ENCODE measurements at regions not wholly inside any gene's neighbourhood (a gene's known extent, or its start where the extent isn't known, plus 50 kb on each side); places are given as distances from the start of the nearest gene placed in this dataset.

- Mint-ChIP-seq H3K27me3 (peaks cover 2% of the 10 kb centered on the region), H3K36me3 (no peaks in the 10 kb centered on the region), H3K27ac (no peak overlapping the region), H3K4me1 (ENCODE audit: low read depth) (no peaks in the 10 kb centered on the region), H3K9me3 (no peaks in the 10 kb centered on the region), H3K4me3 (no peak overlapping the region)
- ChIA-PET POLR2A (no interaction called here), CTCF (no interaction called here)
- no peak for DNase-seq
- intact Hi-C loops (cut with micrococcal nuclease): no loop called here
These were observed 180.8 kb downstream of the KLHL28 start for GRCh38 chr14:44780989-44781388.

GRCh38 chr14:44778604-44779003 lies 183.1 kb downstream of the KLHL28 start:
- ChIA-PET POLR2A (no interaction called here), CTCF (no interaction called here)
- Mint-ChIP-seq H3K4me1 (ENCODE audit: low read depth) (no peaks in the 10 kb centered on the region), H3K9me3 (no peaks in the 10 kb centered on the region), H3K27ac (no peak overlapping the region), H3K4me3 (no peak overlapping the region), H3K27me3 (no peaks in the 10 kb centered on the region), H3K36me3 (no peaks in the 10 kb centered on the region)
- intact Hi-C loops (cut with micrococcal nuclease): no loop called here
- no peak for DNase-seq

- POLR2A ChIA-PET: no interaction called here
- CTCF ChIA-PET: no interaction called here
- no peak for DNase-seq
- no peaks in the 10 kb centered on the region for H3K4me1 Mint-ChIP-seq (ENCODE audit: low read depth)
- H3K27ac Mint-ChIP-seq: no peak overlapping the region
- intact Hi-C loops (cut with micrococcal nuclease): no loop called here
- H3K27me3 Mint-ChIP-seq: peaks cover 3% of the 10 kb centered on the region
- no peaks in the 10 kb centered on the region for H3K36me3 Mint-ChIP-seq
- H3K9me3 Mint-ChIP-seq: no peaks in the 10 kb centered on the region
- H3K4me3 Mint-ChIP-seq: no peak overlapping the region
These were observed 184.2 kb downstream of the KLHL28 start for GRCh38 chr14:44777584-44777983.

- ChIA-PET CTCF (no interaction called here), POLR2A (no interaction called here)
These were observed 186.5 kb downstream of the KLHL28 start for GRCh38 chr14:44775248-44775647.

GRCh38 chr14:44774396-44774795 lies 187.4 kb downstream of the KLHL28 start:
- CTCF ChIA-PET: no interaction called here
- no peak for DNase-seq

More at GRCh38 chr14:44775248-44775647, 186.5 kb downstream of the KLHL28 start:
- Mint-ChIP-seq H3K4me1 (ENCODE audit: low read depth) (no peaks in the 10 kb centered on the region), H3K27me3 (peaks cover 3% of the 10 kb centered on the region), H3K27ac (no peak overlapping the region), H3K4me3 (no peak overlapping the region), H3K36me3 (no peaks in the 10 kb centered on the region), H3K9me3 (no peaks in the 10 kb centered on the region)
- intact Hi-C loops (cut with micrococcal nuclease): no loop called here
- DNase-seq: no peak

GRCh38 chr14:44771496-44771895 lies 190.3 kb downstream of the KLHL28 start:
- Mint-ChIP-seq H3K9me3 (no peaks in the 10 kb centered on the region), H3K4me1 (ENCODE audit: low read depth) (peaks cover 8% of the 10 kb centered on the region), H3K4me3 (no peak overlapping the region), H3K36me3 (no peaks in the 10 kb centered on the region), H3K27ac (no peak overlapping the region), H3K27me3 (peaks cover 8% of the 10 kb centered on the region)
- no peak for DNase-seq
- intact Hi-C loops (cut with micrococcal nuclease): no loop called here
- ChIA-PET POLR2A (no interaction called here), CTCF (no interaction called here)

More at GRCh38 chr14:44774396-44774795, 187.4 kb downstream of the KLHL28 start:
- peaks cover 6% of the 10 kb centered on the region for H3K27me3 Mint-ChIP-seq
- no peak overlapping the region for H3K4me3 Mint-ChIP-seq
- no peaks in the 10 kb centered on the region for H3K4me1 Mint-ChIP-seq (ENCODE audit: low read depth)
- no peaks in the 10 kb centered on the region for H3K9me3 Mint-ChIP-seq
- H3K36me3 Mint-ChIP-seq: no peaks in the 10 kb centered on the region
- H3K27ac Mint-ChIP-seq: no peak overlapping the region
- POLR2A ChIA-PET: no interaction called here
- intact Hi-C loops (cut with micrococcal nuclease): no loop called here

GRCh38 chr14:44770201-44770600 lies 191.5 kb downstream of the KLHL28 start:
- no peak overlapping the region for H3K4me3 Mint-ChIP-seq
- no peak for DNase-seq
- no peaks in the 10 kb centered on the region for H3K36me3 Mint-ChIP-seq
- ChIA-PET CTCF (no interaction called here), POLR2A (no interaction called here)
- peaks cover 8% of the 10 kb centered on the region for H3K4me1 Mint-ChIP-seq (ENCODE audit: low read depth)
- H3K9me3 Mint-ChIP-seq: no peaks in the 10 kb centered on the region
- intact Hi-C loops (cut with micrococcal nuclease): no loop called here
- H3K27me3 Mint-ChIP-seq: peaks cover 12% of the 10 kb centered on the region
- H3K27ac Mint-ChIP-seq: no peak overlapping the region

- H3K36me3 Mint-ChIP-seq: no peaks in the 10 kb centered on the region
- no peaks in the 10 kb centered on the region for H3K9me3 Mint-ChIP-seq
- DNase-seq: no peak
- peaks cover 8% of the 10 kb centered on the region for H3K4me1 Mint-ChIP-seq (ENCODE audit: low read depth)
- intact Hi-C loops (cut with micrococcal nuclease): no loop called here
- H3K27ac Mint-ChIP-seq: no peak overlapping the region
- ChIA-PET POLR2A (no interaction called here), CTCF (no interaction called here)
- peaks cover 12% of the 10 kb centered on the region for H3K27me3 Mint-ChIP-seq
- no peak overlapping the region for H3K4me3 Mint-ChIP-seq
These were observed 192.8 kb downstream of the KLHL28 start for GRCh38 chr14:44768935-44769334.

- intact Hi-C loops (cut with micrococcal nuclease): no loop called here
- no peak overlapping the region for H3K27ac Mint-ChIP-seq
- H3K36me3 Mint-ChIP-seq: no peaks in the 10 kb centered on the region
- H3K27me3 Mint-ChIP-seq: peaks cover 9% of the 10 kb centered on the region
- no peak for DNase-seq
- peaks cover 8% of the 10 kb centered on the region for H3K4me1 Mint-ChIP-seq (ENCODE audit: low read depth)
- CTCF ChIA-PET: no interaction called here
- no peaks in the 10 kb centered on the region for H3K9me3 Mint-ChIP-seq
- no peak overlapping the region for H3K4me3 Mint-ChIP-seq
- POLR2A ChIA-PET: no interaction called here
These were observed 194.0 kb downstream of the KLHL28 start for GRCh38 chr14:44767646-44768173.

GRCh38 chr14:44766285-44766684 lies 195.5 kb downstream of the KLHL28 start:
- ChIA-PET CTCF (no interaction called here), POLR2A (no interaction called here)
- Mint-ChIP-seq H3K36me3 (no peaks in the 10 kb centered on the region), H3K27ac (no peak overlapping the region), H3K4me1 (ENCODE audit: low read depth) (peaks cover 8% of the 10 kb centered on the region), H3K27me3 (peaks cover 10% of the 10 kb centered on the region), H3K4me3 (no peak overlapping the region), H3K9me3 (no peaks in the 10 kb centered on the region)
- intact Hi-C loops (cut with micrococcal nuclease): no loop called here
- DNase-seq: no peak

- Mint-ChIP-seq H3K4me1 (ENCODE audit: low read depth) (peaks cover 3% of the 10 kb centered on the region), H3K27ac (no peak overlapping the region), H3K36me3 (no peaks in the 10 kb centered on the region), H3K4me3 (no peak overlapping the region), H3K27me3 (peaks cover 5% of the 10 kb centered on the region), H3K9me3 (no peaks in the 10 kb centered on the region)
- ChIA-PET CTCF (no interaction called here), POLR2A (no interaction called here)
- no peak for DNase-seq
- intact Hi-C loops (cut with micrococcal nuclease): no loop called here
These were observed 198.4 kb downstream of the KLHL28 start for GRCh38 chr14:44763356-44763755.

GRCh38 chr14:44759277-44759676 lies 202.5 kb downstream of the KLHL28 start:
- H3K27me3 Mint-ChIP-seq: peaks cover 1% of the 10 kb centered on the region
- H3K4me1 Mint-ChIP-seq (ENCODE audit: low read depth): no peaks in the 10 kb centered on the region
- POLR2A ChIA-PET: no interaction called here
- no peak for DNase-seq
- H3K36me3 Mint-ChIP-seq: no peaks in the 10 kb centered on the region
- no peak overlapping the region for H3K4me3 Mint-ChIP-seq
- no peak overlapping the region for H3K27ac Mint-ChIP-seq
- H3K9me3 Mint-ChIP-seq: no peaks in the 10 kb centered on the region
- CTCF ChIA-PET: no interaction called here
- intact Hi-C loops (cut with micrococcal nuclease): no loop called here

GRCh38 chr14:44756554-44756953 lies 205.2 kb downstream of the KLHL28 start:
- no peaks in the 10 kb centered on the region for H3K27me3 Mint-ChIP-seq
- H3K4me3 Mint-ChIP-seq: no peak overlapping the region
- DNase-seq: no peak
- H3K4me1 Mint-ChIP-seq (ENCODE audit: low read depth): no peaks in the 10 kb centered on the region
- no peaks in the 10 kb centered on the region for H3K36me3 Mint-ChIP-seq
- intact Hi-C loops (cut with micrococcal nuclease): no loop called here
- H3K9me3 Mint-ChIP-seq: no peaks in the 10 kb centered on the region
- ChIA-PET CTCF (no interaction called here), POLR2A (no interaction called here)
- no peak overlapping the region for H3K27ac Mint-ChIP-seq

- H3K36me3 Mint-ChIP-seq: no peaks in the 10 kb centered on the region
- peaks cover 7% of the 10 kb centered on the region for H3K9me3 Mint-ChIP-seq
- CTCF ChIA-PET: no interaction called here
- intact Hi-C loops (cut with micrococcal nuclease): no loop called here
- DNase-seq: no peak
- H3K4me1 Mint-ChIP-seq (ENCODE audit: low read depth): no peaks in the 10 kb centered on the region
- H3K27me3 Mint-ChIP-seq: peaks cover 6% of the 10 kb centered on the region
- no peak overlapping the region for H3K4me3 Mint-ChIP-seq
- no peak overlapping the region for H3K27ac Mint-ChIP-seq
- POLR2A ChIA-PET: no interaction called here
These were observed 216.4 kb downstream of the KLHL28 start for GRCh38 chr14:44745371-44745770.
